ENCODE measurements at regions not wholly inside any gene's neighbourhood (a gene's known extent, or its start where the extent isn't known, plus 50 kb on each side); places are given as distances from the start of the nearest gene placed in this dataset.
"Not testable (repeated sequence)": the region's sequence is repeated elsewhere in the genome, so short reads cannot be mapped to it uniquely, and the experiment has no call there.

GRCh38 chr9:23991874-23992273, 165.8 kb upstream of the ELAVL2 start:
- TF ChIP-seq, protein P1, sequence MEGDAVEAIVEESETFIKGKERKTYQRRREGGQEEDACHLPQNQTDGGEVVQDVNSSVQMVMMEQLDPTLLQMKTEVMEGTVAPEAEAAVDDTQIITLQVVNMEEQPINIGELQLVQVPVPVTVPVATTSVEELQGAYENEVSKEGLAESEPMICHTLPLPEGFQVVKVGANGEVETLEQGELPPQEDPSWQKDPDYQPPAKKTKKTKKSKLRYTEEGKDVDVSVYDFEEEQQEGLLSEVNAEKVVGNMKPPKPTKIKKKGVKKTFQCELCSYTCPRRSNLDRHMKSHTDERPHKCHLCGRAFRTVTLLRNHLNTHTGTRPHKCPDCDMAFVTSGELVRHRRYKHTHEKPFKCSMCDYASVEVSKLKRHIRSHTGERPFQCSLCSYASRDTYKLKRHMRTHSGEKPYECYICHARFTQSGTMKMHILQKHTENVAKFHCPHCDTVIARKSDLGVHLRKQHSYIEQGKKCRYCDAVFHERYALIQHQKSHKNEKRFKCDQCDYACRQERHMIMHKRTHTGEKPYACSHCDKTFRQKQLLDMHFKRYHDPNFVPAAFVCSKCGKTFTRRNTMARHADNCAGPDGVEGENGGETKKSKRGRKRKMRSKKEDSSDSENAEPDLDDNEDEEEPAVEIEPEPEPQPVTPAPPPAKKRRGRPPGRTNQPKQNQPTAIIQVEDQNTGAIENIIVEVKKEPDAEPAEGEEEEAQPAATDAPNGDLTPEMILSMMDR (IDR thresholded peaks at IDR 0.05) = not testable (repeated sequence)
- TF ChIP-seq POLR2AphosphoS5, EP300 (IDR thresholded peaks at IDR 0.05): not testable (repeated sequence)

Data from stomach (tissue), 4 donors.